GM12875 (cell line): ENCODE measurements at regions not wholly inside any gene's neighbourhood (a gene's known extent, or its start where the extent isn't known, plus 50 kb on each side); places are given as distances from the start of the nearest gene placed in this dataset.

Experiments
- H3K4me3 ChIP-seq: one replicate; pipeline ENCODE4 v1.5.1; 2011; ENCODE audit warnings: low read depth, low read length, control low read depth
- CTCF ChIP-seq: IDR thresholded peaks from 2 replicates; pipeline ENCODE4 v1.5.1; 2011; ENCODE audit warnings: low read depth, mild to moderate bottlenecking, control low read depth, inconsistent platforms, low read length, moderate library complexity, borderline replicate concordance; ENCODE audit not compliant: insufficient read depth

GRCh38 chr5:15009420-15009819, 137.8 kb upstream of the ANKH start:
- H3K4me3 ChIP-seq: no peak overlapping the region
- no peak for TF ChIP-seq CTCF

GRCh38 chr5:15008921-15009320, 137.3 kb upstream of the ANKH start:
- H3K4me3 ChIP-seq: no peak overlapping the region
- TF ChIP-seq CTCF: no peak

- no peak overlapping the region for H3K4me3 ChIP-seq
- no peak for TF ChIP-seq CTCF
Observed at GRCh38 chr5:15008476-15008875, 136.9 kb upstream of the ANKH start.

- TF ChIP-seq CTCF: no peak
- H3K4me3 ChIP-seq: no peak overlapping the region
Observed at GRCh38 chr5:15007646-15008045, 136.1 kb upstream of the ANKH start.

- TF ChIP-seq CTCF: no peak
- H3K4me3 ChIP-seq: no peak overlapping the region
Observed at GRCh38 chr5:15004506-15004905, 132.9 kb upstream of the ANKH start.

- no peak overlapping the region for H3K4me3 ChIP-seq
- peak; percentile 68 for TF ChIP-seq CTCF
Observed at GRCh38 chr5:15003511-15003920, 131.9 kb upstream of the ANKH start.

- TF ChIP-seq CTCF: no peak
- H3K4me3 ChIP-seq: no peak overlapping the region
Observed at GRCh38 chr5:15002791-15003190, 131.2 kb upstream of the ANKH start.
